ENCODE measurements at regions not wholly inside any gene's neighbourhood (a gene's known extent, or its start where the extent isn't known, plus 50 kb on each side); places are given as distances from the start of the nearest gene placed in this dataset.

GRCh38 chr5:73302797-73303147 lies 129.8 kb downstream of the TMEM174 start:
- in situ Hi-C loops (cut with HindIII; ENCODE audit: low sequenced_read_pairs), result no loop called here
- no peak for DNase-seq (ENCODE audit: low read depth, low spot score)
- TF ChIP-seq, protein P1, sequence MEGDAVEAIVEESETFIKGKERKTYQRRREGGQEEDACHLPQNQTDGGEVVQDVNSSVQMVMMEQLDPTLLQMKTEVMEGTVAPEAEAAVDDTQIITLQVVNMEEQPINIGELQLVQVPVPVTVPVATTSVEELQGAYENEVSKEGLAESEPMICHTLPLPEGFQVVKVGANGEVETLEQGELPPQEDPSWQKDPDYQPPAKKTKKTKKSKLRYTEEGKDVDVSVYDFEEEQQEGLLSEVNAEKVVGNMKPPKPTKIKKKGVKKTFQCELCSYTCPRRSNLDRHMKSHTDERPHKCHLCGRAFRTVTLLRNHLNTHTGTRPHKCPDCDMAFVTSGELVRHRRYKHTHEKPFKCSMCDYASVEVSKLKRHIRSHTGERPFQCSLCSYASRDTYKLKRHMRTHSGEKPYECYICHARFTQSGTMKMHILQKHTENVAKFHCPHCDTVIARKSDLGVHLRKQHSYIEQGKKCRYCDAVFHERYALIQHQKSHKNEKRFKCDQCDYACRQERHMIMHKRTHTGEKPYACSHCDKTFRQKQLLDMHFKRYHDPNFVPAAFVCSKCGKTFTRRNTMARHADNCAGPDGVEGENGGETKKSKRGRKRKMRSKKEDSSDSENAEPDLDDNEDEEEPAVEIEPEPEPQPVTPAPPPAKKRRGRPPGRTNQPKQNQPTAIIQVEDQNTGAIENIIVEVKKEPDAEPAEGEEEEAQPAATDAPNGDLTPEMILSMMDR (IDR thresholded peaks at IDR 0.05; ENCODE audit: low read depth, low read length), result no peak
- H3K4me3 ChIP-seq (ENCODE audit: low read depth, low read length), result no peak overlapping the region

- in situ Hi-C loops (cut with HindIII; ENCODE audit: low sequenced_read_pairs), result no loop called here
- H3K4me3 ChIP-seq (ENCODE audit: low read depth, low read length), result no peak overlapping the region
- TF ChIP-seq, protein P1 (IDR thresholded peaks at IDR 0.05; ENCODE audit: low read depth, low read length), result no peak
- DNase-seq (ENCODE audit: low read depth, low spot score), result no peak
These were observed 128.4 kb downstream of the TMEM174 start for GRCh38 chr5:73301208-73301901.

- in situ Hi-C loops (cut with HindIII; ENCODE audit: low sequenced_read_pairs), result no loop called here
- no peak overlapping the region for H3K4me3 ChIP-seq (ENCODE audit: low read depth, low read length)
- TF ChIP-seq, protein P1 (IDR thresholded peaks at IDR 0.05; ENCODE audit: low read depth, low read length), result no peak
- DNase-seq (ENCODE audit: low read depth, low spot score), result no peak
These were observed 127.6 kb downstream of the TMEM174 start for GRCh38 chr5:73300337-73301207.

DNA sequence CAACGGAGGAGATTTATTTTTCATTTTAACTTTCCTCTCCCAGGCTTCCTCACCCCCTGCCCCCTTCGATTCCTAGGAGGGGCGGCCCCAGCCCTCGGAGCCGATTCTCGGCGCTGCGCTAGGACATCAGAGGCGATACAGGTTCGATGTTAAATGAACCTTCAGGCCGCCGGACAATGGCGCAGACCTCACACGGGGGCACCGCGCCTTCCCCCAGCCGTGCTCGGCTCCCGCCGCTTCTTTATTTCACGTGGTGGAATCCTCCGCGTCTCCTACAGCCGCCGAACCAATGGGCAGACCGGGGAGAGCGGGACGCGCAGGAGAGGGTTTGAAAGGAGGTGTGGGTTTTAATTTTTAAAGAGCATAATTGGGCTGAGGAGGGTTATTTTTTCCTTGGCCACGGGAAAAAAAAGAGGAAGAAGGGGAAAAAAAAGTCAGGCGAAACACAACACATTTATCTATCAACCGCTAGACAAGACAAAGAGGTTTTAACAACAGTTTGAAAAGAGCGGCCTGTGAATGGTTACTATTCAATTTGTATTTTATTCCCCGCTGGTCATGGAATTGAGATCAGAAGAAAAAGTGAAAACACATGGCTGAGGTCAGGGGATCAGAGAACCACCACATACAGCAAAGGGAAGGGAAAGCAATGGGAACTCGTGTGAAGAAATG lies 126.8 kb downstream of the TMEM174 start:
- in situ Hi-C loops (cut with HindIII; ENCODE audit: low sequenced_read_pairs), result no loop called here
- TF ChIP-seq, protein P1 (IDR thresholded peaks at IDR 0.05; ENCODE audit: low read depth, low read length), result no peak
- DNase-seq (ENCODE audit: low read depth, low spot score), result peak; percentile 73
- H3K4me3 ChIP-seq (ENCODE audit: low read depth, low read length), result peak overlapping the region; percentile 1

DNA sequence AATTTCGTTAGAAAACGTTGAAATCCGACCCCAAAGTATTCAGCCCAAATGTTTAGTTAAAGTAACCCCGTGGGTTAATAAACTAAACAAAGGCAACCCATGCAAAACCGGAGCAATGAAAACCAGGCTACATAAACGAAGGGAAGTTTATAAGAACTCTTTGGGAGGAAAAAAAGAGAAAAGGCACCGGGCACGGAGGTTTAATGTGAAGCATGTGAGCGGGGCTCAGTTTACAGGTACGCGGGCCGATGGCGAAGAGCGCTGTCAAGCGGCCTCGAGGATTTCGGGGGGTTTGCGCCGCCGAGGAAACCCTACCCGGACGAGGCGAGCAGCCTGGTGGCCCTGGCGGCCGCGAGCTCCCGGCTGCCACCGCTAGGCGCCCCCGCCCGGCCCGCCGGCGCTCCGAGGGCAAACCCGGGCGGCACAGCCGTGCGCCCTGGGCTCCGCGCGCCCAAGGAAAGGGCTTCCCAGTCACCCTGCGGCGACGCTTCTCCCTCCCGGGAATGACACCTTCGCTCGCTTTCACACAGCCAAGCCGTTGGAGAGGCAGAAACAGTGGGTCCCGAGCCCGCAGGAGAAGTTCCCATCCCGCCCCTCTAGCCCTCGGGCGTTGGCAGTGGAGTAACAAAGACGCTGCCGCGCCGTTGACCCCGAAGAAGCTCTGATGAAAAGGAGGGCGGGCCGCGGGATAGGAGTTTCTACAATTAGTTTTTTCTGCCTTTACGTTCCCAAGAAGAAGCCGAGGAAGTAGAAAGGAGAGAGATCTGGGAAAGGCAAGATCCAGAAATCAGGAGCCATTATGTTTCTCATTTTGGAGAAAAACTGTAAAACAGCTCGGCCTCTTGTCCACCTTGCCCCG lies 126.0 kb downstream of the TMEM174 start:
- TF ChIP-seq, protein P1 (IDR thresholded peaks at IDR 0.05; ENCODE audit: low read depth, low read length), result peak; percentile 19
- DNase-seq (ENCODE audit: low read depth, low spot score), result peak; percentile 68
- H3K4me3 ChIP-seq (ENCODE audit: low read depth, low read length), result peak overlapping the region; percentile 19
- in situ Hi-C loops (cut with HindIII; ENCODE audit: low sequenced_read_pairs), result no loop called here
